ENCODE measurements at regions not wholly inside any gene's neighbourhood (a gene's known extent, or its start where the extent isn't known, plus 50 kb on each side); places are given as distances from the start of the nearest gene placed in this dataset.

GRCh38 chr4:3343358-3343757, 50.5 kb downstream of the RGS12 start:
- H3K4me3 Mint-ChIP-seq, result no peak overlapping the region
- no peak overlapping the region for H3K27ac Mint-ChIP-seq
- no peaks in the 10 kb centered on the region for H3K27me3 Mint-ChIP-seq
- H3K4me1 Mint-ChIP-seq (ENCODE audit: low read depth), result peaks cover 19% of the 10 kb centered on the region
- no peaks in the 10 kb centered on the region for H3K36me3 Mint-ChIP-seq (ENCODE audit: low read depth)
- no peak for DNase-seq
- no peaks in the 10 kb centered on the region for H3K9me3 Mint-ChIP-seq

- DNase-seq, result no peak
- Mint-ChIP-seq H3K4me3 (no peak overlapping the region), H3K36me3 (ENCODE audit: low read depth) (no peaks in the 10 kb centered on the region), H3K9me3 (no peaks in the 10 kb centered on the region), H3K27me3 (no peaks in the 10 kb centered on the region), H3K4me1 (ENCODE audit: low read depth) (peaks cover 19% of the 10 kb centered on the region), H3K27ac (no peak overlapping the region)
These were observed 51.3 kb downstream of the RGS12 start for GRCh38 chr4:3344104-3344503.

GRCh38 chr4:3344596-3344995, 51.8 kb downstream of the RGS12 start:
- Mint-ChIP-seq H3K4me3 (no peak overlapping the region), H3K27ac (no peak overlapping the region), H3K27me3 (no peaks in the 10 kb centered on the region), H3K9me3 (no peaks in the 10 kb centered on the region), H3K4me1 (ENCODE audit: low read depth) (peaks cover 19% of the 10 kb centered on the region), H3K36me3 (ENCODE audit: low read depth) (no peaks in the 10 kb centered on the region)
- DNase-seq, result no peak

GRCh38 chr4:3345384-3345783, 52.6 kb downstream of the RGS12 start:
- H3K4me3 Mint-ChIP-seq, result no peak overlapping the region
- H3K36me3 Mint-ChIP-seq (ENCODE audit: low read depth), result no peaks in the 10 kb centered on the region
- no peak for DNase-seq
- peaks cover 19% of the 10 kb centered on the region for H3K4me1 Mint-ChIP-seq (ENCODE audit: low read depth)
- H3K27ac Mint-ChIP-seq, result no peak overlapping the region
- no peaks in the 10 kb centered on the region for H3K9me3 Mint-ChIP-seq
- H3K27me3 Mint-ChIP-seq, result no peaks in the 10 kb centered on the region

- Mint-ChIP-seq H3K4me3 (no peak overlapping the region), H3K27ac (no peak overlapping the region), H3K27me3 (no peaks in the 10 kb centered on the region), H3K36me3 (ENCODE audit: low read depth) (no peaks in the 10 kb centered on the region), H3K9me3 (no peaks in the 10 kb centered on the region), H3K4me1 (ENCODE audit: low read depth) (peaks cover 19% of the 10 kb centered on the region)
- DNase-seq, result no peak
These were observed 53.3 kb downstream of the RGS12 start for GRCh38 chr4:3346146-3346545.

- Mint-ChIP-seq H3K27me3 (no peaks in the 10 kb centered on the region), H3K4me1 (ENCODE audit: low read depth) (peaks cover 7% of the 10 kb centered on the region), H3K36me3 (ENCODE audit: low read depth) (peaks cover 2% of the 10 kb centered on the region), H3K4me3 (no peak overlapping the region), H3K27ac (no peak overlapping the region), H3K9me3 (peaks cover 11% of the 10 kb centered on the region)
- no peak for DNase-seq
These were observed 55.0 kb downstream of the RGS12 start for GRCh38 chr4:3347871-3348270.

GRCh38 chr4:3348621-3349020, 55.8 kb downstream of the RGS12 start:
- DNase-seq, result no peak
- H3K4me1 Mint-ChIP-seq (ENCODE audit: low read depth), result peaks cover 7% of the 10 kb centered on the region
- H3K36me3 Mint-ChIP-seq (ENCODE audit: low read depth), result peaks cover 2% of the 10 kb centered on the region
- H3K27ac Mint-ChIP-seq, result no peak overlapping the region
- no peak overlapping the region for H3K4me3 Mint-ChIP-seq
- no peaks in the 10 kb centered on the region for H3K27me3 Mint-ChIP-seq
- H3K9me3 Mint-ChIP-seq, result peaks cover 11% of the 10 kb centered on the region

- Mint-ChIP-seq H3K36me3 (ENCODE audit: low read depth) (peaks cover 2% of the 10 kb centered on the region), H3K4me3 (no peak overlapping the region), H3K4me1 (ENCODE audit: low read depth) (peaks cover 7% of the 10 kb centered on the region), H3K27me3 (no peaks in the 10 kb centered on the region), H3K9me3 (peaks cover 11% of the 10 kb centered on the region), H3K27ac (no peak overlapping the region)
- DNase-seq, result no peak
These were observed 56.3 kb downstream of the RGS12 start for GRCh38 chr4:3349116-3349515.

GRCh38 chr4:3351997-3352396, 59.2 kb downstream of the RGS12 start:
- no peaks in the 10 kb centered on the region for H3K4me1 Mint-ChIP-seq (ENCODE audit: low read depth)
- no peak overlapping the region for H3K27ac Mint-ChIP-seq
- no peaks in the 10 kb centered on the region for H3K27me3 Mint-ChIP-seq
- H3K36me3 Mint-ChIP-seq (ENCODE audit: low read depth), result peaks cover 2% of the 10 kb centered on the region
- peaks cover 11% of the 10 kb centered on the region for H3K9me3 Mint-ChIP-seq
- no peak overlapping the region for H3K4me3 Mint-ChIP-seq
- DNase-seq, result no peak

GRCh38 chr4:3352505-3352904, 59.7 kb downstream of the RGS12 start:
- Mint-ChIP-seq H3K9me3 (peaks cover 11% of the 10 kb centered on the region), H3K4me3 (no peak overlapping the region), H3K4me1 (ENCODE audit: low read depth) (no peaks in the 10 kb centered on the region), H3K27ac (no peak overlapping the region), H3K27me3 (no peaks in the 10 kb centered on the region), H3K36me3 (ENCODE audit: low read depth) (peaks cover 2% of the 10 kb centered on the region)
- DNase-seq, result no peak

GRCh38 chr4:3352941-3353594, 60.2 kb downstream of the RGS12 start:
- DNase-seq, result no peak
- Mint-ChIP-seq H3K27me3 (no peaks in the 10 kb centered on the region), H3K27ac (no peak overlapping the region), H3K9me3 (peaks cover 11% of the 10 kb centered on the region), H3K36me3 (ENCODE audit: low read depth) (peaks cover 2% of the 10 kb centered on the region), H3K4me3 (no peak overlapping the region), H3K4me1 (ENCODE audit: low read depth) (peaks cover under 1% of the 10 kb centered on the region)

GRCh38 chr4:3353752-3354454, 61.1 kb downstream of the RGS12 start:
- DNase-seq, result no peak
- Mint-ChIP-seq H3K27ac (no peak overlapping the region), H3K4me3 (no peak overlapping the region), H3K4me1 (ENCODE audit: low read depth) (peaks cover 6% of the 10 kb centered on the region), H3K9me3 (peaks cover 11% of the 10 kb centered on the region), H3K36me3 (ENCODE audit: low read depth) (peaks cover 2% of the 10 kb centered on the region), H3K27me3 (no peaks in the 10 kb centered on the region)

GRCh38 chr4:3354455-3354811, 61.6 kb downstream of the RGS12 start:
- H3K27me3 Mint-ChIP-seq, result no peaks in the 10 kb centered on the region
- peaks cover 2% of the 10 kb centered on the region for H3K36me3 Mint-ChIP-seq (ENCODE audit: low read depth)
- H3K27ac Mint-ChIP-seq, result no peak overlapping the region
- peaks cover 11% of the 10 kb centered on the region for H3K9me3 Mint-ChIP-seq
- H3K4me1 Mint-ChIP-seq (ENCODE audit: low read depth), result peaks cover 6% of the 10 kb centered on the region
- no peak overlapping the region for H3K4me3 Mint-ChIP-seq
- DNase-seq, result no peak

GRCh38 chr4:3355266-3355748, 62.5 kb downstream of the RGS12 start:
- peaks cover 6% of the 10 kb centered on the region for H3K4me1 Mint-ChIP-seq (ENCODE audit: low read depth)
- DNase-seq, result no peak
- peaks cover 11% of the 10 kb centered on the region for H3K9me3 Mint-ChIP-seq
- H3K36me3 Mint-ChIP-seq (ENCODE audit: low read depth), result peaks cover 2% of the 10 kb centered on the region
- H3K4me3 Mint-ChIP-seq, result no peak overlapping the region
- H3K27me3 Mint-ChIP-seq, result no peaks in the 10 kb centered on the region
- no peak overlapping the region for H3K27ac Mint-ChIP-seq

- H3K4me1 Mint-ChIP-seq (ENCODE audit: low read depth), result peaks cover 8% of the 10 kb centered on the region
- no peak overlapping the region for H3K4me3 Mint-ChIP-seq
These were observed 65.8 kb downstream of the RGS12 start for GRCh38 chr4:3358656-3359055.

More at GRCh38 chr4:3358656-3359055, 65.8 kb downstream of the RGS12 start:
- no peaks in the 10 kb centered on the region for H3K9me3 Mint-ChIP-seq
- H3K36me3 Mint-ChIP-seq (ENCODE audit: low read depth), result no peaks in the 10 kb centered on the region
- no peak for DNase-seq
- no peaks in the 10 kb centered on the region for H3K27me3 Mint-ChIP-seq
- no peak overlapping the region for H3K27ac Mint-ChIP-seq
